Medulla oblongata (tissue), 1 donor: ENCODE measurements at regions not wholly inside any gene's neighbourhood (a gene's known extent, or its start where the extent isn't known, plus 50 kb on each side); places are given as distances from the start of the nearest gene placed in this dataset.
"Not testable (repeated sequence)": the region's sequence is repeated elsewhere in the genome, so short reads cannot be mapped to it uniquely, and the experiment has no call there.

Experiments
- DNase-seq: peaks from one replicate; pipeline ENCODE4 v3.0.0-alpha.2; 2015; ENCODE audit errors: extremely low spot score

DNA sequence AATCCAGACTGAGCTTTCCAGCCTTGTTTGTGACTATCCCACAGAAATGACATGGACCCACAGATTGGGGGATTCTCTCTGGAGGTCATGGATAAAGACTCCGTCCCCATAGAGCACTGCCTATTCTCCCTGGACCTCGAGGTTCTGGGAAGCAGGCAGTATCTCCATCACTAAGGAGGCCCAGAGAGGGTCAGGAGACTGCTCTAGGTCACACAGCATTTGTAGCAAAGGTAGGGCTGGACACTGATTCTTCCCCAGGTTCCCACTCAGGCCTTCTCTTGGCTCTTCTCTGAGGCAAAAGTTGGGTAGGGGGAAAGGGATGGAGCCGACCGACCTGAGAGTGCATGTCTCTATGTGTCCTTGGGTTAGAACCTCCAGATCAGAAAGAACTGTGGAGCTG, 80.9 kb downstream of the PTPRS start:
- no peak for DNase-seq

DNA sequence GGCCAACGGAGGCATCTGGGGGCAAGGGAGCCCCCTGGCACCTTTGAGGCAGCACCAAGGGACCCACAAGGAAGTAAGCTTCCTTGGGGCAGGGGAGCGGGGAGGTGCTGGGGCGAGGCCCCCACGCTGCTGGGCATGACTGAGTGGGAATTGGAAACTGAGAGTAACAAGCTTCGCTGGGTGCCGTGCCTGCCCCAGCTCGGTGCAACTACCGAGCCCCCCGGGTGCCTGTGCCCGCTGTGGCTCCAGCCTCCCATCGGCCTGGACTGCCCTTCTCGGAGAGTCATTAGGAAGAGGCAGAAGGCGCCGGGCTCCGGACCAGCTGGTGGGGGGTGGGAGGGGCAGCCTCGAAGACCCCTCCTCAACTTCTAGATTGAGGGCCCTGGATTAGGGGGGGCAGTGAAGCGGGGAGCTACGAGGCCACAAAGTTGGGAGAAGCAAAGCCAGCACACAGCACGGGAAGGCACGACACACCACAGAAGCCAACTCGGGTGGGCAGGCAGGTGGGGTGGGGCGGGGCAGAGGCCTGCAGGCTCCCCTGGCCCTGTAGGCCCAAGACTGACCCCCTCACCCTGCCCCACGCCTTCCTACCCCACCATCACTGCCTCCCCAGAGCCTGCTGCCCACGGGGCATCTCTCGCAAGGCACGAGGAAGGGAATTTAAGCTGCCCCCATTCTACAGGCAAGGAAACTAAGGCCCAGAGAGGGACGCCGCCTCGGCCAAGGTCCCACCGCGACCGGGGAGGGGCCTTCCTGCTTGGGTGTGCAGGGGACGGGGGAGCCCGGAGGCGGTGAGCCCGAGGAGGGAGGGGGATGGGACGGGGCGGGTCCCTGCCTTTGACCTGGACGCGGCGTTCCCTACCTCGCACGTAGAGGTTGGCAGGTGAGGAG, 83.2 kb downstream of the PTPRS start:
- DNase-seq, result no peak

DNA sequence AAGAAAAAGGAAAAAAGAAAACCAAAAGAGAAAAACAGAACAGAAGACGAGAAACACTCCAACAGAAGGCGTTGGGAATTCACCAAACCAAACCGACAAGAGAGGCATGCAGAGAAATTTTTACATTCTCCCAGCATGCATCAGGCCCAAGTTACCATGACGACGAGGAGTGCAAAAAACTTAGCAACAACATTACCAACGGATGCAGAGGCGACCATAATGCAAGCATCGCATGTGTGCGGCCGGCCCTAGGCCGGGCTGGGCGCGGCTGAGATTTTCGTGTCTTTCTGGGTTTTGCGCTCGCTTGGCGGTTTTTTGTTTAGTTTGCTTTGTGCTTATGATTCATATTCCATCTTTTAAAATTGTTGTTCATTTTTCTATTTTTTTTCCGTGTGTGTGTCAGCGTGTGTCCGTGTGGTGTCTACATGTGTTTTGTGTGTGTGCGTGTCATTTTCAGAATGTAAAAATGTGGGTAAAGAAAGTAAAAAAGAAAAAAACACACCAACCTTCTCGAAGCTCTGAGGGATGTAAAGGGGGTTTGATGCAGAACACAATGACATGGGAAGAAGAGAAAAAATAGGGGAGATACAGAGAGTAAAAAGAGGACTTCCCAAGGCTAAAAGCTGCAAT, 84.9 kb downstream of the PTPRS start:
- no peak for DNase-seq

DNA sequence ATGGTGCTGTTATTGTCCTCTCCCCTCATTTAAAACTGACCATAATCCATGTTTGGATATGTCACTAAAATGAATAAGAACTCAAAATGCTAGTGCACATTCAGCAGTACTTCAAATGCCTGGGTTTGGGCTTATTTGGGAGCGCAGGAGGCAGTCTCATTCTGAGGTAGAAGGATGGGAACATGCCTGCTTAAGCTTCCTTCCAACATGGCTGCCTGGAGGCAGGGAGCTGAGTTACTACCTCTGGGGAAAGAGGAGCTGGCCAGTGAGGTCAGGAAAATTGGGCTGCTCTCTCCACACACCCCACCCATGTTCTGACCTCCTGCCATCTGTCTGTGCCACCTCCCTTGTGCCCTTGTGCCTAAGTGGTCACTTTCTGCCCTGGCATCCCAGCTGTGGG, 85.7 kb downstream of the PTPRS start:
- DNase-seq, result no peak

DNA sequence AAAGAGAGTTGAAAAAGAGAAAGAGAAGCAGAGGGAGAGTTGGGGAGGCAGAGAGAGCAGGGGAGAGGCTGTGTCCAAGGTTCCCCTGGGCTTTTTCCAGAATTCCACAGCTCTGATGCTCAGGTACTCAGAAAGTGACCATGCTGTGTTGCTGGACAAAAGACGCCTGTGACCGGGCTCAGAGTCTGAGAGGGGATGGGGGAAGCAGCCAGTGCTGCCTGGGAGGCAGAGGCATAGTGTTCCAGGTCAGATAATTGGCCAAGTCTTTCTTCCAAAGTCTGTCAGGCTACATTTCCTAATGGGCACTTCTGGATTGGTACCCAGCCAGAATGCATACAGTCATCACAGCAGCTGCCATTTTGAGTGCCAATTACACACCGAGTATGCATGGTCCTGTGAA, 86.1 kb downstream of the PTPRS start:
- DNase-seq, result no peak

DNA sequence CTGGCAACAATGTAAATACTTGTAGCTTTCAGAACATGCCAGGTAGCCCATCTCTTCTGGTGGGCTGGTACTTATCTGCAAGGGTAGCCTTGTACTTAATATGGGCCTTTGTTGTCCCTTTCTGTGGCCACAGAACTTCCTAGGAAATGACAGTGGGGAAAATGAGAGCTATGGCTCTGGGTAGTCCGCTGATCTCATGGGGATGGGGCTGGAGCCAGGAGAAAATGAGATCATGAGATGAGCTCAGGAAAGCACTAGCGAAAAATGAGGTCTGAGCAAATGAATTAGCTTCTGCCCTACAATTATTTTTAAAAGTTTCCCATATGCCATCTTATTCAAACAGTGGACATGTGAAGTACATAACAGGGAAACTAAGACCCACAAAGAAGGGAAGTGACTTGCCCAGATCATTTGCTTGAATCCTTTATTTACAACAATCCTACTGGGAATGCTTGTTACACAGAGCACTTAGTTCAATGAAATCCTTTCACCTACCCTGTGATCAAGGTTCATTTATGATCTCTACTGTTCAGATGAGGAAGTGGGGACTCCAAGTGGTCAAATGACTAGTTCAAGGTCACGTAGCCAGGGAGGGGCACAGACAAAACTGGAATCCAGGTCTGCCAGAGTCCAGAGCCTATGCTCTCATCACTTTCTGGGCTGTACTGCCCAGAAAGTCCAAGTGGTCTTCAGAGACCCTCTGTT, 87.1 kb downstream of the PTPRS start:
- no peak for DNase-seq

DNA sequence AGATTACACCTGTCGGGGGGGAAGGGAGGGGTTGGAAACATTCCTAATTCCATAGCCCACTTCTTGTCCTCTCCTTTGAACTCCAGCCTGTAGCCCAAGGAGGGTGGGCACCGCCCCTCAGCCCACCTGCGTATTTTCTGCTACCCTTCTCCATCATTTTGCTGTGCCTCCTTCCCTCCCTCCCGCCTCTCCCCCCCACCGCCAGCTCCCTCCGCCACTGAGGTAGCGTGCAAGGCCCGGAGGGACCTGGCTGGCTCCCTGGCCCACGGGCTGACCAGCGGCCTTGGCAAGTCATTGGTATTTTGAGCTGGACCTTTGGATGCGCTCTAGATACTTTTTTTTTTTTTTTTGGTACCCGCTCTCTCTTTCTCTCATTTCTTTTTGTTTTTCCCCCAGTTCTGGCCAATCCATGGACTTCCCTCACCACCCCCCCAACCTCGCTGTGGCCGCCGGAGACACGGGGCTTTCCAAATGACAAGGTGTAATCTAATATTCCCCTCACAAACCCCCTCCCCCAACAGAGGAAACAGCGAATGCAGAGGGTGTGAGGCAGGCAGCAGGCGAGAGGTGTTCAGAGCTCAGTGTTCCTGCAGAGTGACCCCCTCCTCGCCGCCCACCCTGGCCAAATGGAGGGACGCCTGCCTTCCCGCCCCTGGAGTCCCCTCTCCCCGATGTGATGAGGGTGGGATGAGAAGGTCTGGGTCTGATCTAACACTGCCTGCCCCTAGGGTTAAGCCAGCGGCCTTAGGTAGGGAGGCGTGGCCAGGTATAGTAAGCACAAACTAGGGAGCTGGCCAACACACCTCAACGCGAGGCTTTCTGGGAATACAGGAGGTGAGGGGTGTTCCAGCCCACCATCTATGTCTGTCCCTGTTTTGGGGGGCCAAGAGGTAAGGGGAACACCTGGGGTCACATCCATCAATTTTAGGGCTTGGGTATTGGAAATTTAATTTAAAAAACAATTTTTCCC, 89.2 kb downstream of the PTPRS start:
- DNase-seq, result peak; percentile 9

DNA sequence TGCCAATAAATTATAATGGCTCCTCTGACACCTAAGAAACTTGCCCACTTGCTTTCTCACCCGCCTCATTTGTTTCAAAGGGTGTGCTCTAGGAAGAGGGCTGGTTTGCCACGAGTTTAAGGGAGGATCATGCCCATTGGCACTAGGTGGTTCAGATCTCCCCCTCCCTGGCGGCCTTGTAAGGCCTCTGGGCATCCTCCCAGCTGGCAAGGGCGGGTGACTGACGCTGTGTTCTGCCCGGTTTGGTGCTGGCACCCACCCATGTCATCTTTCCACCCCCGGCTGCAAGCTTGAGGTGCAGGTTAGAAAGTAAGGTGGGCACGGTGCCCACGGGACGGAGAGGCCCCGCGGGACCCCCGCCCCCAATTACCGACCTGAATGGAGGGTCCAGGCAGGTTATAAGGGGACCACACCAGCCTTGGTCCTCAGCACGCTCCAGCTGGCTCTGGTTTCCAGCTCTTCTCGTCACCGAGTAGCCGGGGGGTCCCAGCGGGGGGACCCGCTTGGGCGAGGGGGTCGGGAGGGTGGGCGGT, 90.4 kb downstream of the PTPRS start:
- DNase-seq, result peak; percentile 82

DNA sequence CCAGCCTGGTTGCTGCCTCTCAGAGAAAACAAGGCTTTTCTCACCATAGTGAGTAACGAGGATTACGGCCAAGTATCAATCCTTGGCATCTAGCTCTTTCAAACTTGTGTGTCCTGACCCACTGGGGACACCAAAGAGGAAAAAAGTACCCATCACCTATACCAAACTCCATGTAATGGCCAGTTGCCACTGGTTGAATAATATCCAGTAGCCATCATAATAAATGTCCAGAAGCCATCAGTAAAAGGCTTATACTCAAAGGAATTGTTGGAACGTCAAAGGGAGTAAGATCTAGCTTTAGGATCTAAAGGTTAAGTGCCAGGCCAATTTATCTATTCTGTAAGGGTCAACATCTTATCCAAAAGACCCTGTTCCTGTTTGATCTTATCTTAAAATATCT, 91.1 kb downstream of the PTPRS start:
- no peak for DNase-seq

DNA sequence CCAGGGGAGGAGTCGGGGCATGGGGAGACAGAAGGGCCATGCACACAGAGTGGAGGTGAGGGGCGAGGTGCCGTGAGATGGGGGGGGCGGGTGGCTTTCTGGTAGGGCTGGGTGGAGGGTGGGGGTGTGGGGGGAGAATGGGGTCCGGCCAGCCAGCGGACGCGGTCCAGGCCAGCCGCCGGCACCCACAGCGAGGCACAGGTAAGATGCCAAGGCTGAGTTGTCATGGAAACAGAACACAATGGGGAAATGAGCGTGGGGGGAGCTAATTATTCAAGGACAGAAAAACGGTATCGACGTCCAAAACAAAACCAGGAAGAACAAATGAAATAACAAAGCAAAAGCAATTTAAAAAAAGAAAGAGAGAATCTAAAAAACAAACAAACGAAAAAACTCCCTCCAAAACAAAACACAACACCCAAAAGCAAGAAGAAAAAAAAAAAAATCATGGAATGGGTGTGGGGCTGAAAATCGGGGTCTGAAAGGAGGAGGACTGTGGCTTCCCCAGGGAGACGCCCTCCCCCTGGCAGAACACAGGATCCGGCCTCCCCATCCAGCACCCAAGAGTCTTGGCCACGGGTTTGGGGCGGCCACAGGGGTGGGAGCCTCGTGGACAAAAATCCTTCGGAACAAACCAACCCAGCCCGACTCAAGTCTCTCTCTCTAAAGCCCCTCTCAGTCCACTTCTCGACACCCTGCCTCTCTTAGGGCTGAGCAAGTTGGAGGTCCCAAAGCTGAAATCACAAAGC, 92.5 kb downstream of the PTPRS start:
- no peak for DNase-seq

DNA sequence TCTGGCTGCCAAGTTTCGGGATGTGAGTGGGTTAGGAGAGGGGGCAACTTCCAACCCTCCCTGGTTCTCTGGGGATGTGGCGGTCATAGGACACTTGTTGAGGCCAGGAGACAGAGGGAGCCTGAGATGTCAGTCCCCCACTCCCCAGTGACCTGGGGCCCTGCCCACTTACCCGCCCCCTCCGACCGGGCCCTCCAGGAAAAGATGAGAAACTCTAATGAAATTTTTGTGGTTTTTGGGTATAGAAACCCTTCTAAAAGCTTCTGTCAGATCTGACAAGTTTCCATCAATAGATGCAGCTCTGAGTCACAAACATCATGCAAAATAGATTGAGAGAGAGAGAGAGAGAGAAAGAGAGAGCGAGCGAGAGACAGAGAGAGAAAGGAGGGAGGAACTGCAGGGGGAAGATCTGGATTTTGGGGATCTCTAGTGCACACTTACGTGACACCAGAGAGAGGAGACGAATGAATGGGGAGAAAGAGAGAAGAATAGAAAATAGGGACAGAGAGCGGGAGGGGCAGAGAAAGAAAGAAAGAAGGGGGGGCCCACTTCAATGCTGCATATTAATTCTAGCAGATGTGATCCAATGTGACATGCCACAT, 94.0 kb downstream of the PTPRS start:
- DNase-seq, result no peak

DNA sequence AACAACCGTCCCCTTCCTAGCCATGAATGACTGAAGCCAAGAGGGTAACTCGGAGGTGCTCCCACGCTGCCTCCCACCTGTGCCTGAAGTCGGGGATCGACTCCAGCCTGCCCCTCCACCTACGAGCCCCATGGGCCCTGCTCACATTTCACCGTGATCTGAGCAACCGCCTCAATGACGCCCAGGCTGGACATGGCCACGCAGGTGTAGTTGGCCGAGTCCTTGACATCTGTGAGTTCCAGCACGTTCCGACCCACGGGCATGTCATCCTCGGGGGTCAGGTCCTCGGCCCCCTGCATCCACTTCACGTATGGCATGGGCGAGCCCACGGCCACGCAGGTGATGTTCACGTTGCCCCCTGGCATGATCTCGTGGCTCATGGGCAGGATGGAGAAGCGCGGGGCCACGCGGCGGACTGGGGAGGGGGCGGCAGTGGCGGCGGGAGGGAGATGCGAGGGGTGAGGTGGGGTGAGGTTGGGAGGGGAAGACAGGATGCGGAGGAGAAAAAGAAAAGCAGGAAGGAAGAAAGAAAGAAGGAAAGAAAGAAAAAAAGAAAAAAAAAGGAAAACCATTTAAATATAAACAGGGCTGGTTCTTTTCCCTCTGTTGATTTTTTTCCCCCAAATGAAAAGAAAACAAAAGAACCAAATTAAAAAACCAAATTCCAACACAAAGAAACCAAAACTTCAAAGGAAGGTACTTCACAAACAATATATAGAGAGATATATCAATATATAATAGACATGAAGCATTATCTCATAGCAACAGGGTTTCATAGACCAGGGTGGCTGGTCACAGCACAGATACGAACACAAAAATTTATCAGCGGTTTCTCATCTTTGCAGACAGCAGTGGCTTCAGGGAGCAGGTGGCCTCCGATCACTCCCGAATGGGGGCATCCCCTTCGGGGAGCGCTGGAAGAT, 94.7 kb downstream of the PTPRS start:
- no peak for DNase-seq

DNA sequence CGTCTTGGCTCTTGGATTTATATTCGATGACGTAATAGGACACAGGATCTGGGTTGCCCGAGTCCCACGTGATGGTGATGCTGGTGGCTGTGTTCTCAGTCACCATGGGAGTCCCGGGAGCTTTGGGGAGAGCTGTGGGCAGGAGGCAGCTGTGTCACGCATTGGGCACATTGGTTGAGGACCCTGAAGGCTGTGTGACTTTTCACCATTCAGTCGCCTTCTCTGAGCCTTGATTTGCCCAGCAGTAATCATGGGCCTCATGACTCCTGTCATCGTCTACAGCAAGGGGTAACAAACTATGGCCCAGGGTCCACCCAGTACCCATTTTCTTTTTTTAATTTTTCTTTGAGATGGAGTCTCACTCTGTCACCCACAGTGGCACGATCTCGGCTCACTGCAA, 96.3 kb downstream of the PTPRS start:
- DNase-seq, result no peak

DNA sequence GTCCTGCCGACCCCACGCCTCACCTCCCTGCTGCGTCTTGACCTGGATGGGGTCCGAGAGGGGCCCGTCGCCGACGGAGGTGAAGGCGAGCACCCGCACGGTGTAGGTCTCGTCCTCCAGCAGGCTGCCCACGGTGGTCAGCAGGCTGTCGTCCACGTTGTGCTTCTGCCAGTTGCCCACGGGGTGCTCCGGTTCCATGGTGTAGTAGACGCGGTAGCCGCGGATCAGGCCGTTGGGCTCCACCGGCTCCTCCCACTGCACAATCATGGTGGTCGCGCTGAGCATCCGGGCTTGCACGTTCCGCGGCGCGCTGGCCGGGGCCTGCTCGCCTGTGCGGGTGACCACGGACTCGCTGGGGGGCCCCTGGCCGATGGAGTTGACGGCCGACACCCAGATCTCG, 96.7 kb downstream of the PTPRS start:
- no peak for DNase-seq

DNA sequence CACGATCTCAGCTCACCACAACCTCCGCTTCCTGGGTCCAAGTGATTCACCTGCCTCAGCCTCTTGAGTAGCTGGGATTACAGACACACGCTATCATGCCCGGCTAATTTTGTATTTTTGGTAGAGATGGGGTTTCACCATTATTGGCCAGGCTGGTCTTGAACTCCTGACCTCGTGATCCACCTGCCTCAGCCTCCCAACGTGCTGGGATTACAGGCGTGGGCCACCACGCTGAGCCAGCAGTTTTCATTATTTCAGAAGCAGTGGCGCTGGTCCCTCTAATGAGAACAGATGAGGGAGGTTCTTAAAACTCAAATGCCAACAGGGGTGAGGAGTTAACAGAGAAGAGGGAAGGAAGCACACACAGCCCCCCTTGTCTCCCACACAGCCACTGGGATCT, 98.7 kb downstream of the PTPRS start:
- DNase-seq, result not testable (repeated sequence)

DNA sequence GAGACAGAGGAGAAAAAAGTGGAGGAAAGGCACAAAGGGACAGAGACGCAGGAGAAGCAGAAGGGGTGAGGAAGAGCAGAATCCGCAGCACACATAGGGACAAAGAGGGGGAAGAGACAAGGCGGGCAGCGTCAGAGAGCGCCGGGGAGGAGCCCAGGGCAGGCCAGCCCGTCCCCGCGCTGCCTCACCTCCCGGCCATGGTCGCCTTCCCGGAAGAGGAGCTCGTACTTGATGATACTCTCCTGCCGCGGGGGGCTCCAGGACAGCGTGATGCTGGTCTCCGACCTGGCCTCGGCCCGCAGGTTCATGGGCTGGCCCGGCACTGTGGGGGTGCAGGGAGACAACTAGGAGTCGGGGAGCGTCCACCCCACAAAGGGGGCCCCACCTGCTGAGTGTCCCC, 100.6 kb downstream of the PTPRS start:
- no peak for DNase-seq

DNA sequence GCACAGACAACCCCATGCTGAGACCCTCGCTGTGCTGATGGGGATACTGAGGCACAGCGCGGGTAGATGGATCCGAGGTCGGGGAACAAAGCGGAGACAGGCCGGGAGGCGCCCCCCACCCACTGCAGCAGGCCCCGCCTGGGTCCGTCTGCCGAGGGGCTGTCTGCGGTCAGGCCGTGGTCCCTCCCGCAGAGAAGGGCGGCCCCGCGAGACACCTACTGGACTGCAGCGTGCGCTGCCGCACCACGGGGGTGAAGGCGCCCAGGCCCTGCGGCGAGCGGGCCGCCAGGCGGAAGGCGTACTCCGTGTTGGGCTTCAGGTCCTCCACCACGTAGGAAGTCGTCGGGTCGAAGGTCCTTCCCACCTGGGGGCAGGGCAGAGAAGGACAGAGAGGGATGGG, 101.9 kb downstream of the PTPRS start:
- DNase-seq, result no peak

DNA sequence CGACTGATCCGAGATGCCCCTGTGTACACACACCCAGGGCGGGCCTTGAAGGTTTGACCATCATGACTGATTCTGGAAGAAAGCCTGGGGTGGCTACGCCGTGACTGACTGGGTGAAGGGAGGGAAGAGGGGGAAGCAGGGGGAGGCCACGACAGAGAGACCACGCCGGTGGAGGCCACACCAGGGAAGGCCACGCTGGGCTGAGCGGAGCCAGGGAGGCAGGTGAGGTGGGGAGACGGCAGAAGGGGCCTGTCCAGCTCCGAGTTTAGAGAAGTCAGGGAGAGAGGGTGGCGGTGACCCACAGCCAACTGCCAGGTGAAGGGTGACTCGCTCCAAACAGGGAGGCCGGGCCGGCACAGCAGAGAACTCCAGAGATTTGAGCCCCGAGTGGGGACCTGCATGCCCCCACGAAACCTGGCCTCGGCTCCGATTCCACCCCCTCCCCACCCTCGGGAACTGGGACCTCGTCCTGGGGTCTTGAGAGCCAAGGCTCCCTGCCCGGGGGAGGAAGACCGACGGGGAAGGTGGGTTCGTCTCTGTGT, 102.6 kb downstream of the PTPRS start:
- DNase-seq, result no peak
